ENCODE measurements at regions not wholly inside any gene's neighbourhood (a gene's known extent, or its start where the extent isn't known, plus 50 kb on each side); places are given as distances from the start of the nearest gene placed in this dataset.

DNA sequence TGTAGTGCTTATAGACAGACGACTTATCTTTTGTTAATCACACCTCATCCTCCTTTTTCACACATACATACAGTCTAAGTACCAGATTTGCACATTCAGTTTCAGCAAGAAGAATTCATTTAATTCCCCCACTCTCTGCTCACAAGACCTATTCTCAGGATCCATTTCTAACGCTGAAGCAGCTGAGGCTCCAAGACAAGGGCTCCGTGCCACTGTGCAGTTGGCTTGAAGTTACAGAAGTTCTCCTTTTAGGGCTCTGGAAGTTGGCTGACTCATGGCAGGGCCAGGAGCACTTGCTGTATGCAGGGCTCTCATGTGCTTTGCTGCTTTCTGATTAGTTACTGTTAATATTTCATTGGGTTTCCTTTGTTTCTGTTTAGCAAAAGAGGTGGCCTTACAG is 1566.9 kb upstream of the TMEM132C start:
- no peak for DNase-seq (ENCODE audit: low read depth)

DNA sequence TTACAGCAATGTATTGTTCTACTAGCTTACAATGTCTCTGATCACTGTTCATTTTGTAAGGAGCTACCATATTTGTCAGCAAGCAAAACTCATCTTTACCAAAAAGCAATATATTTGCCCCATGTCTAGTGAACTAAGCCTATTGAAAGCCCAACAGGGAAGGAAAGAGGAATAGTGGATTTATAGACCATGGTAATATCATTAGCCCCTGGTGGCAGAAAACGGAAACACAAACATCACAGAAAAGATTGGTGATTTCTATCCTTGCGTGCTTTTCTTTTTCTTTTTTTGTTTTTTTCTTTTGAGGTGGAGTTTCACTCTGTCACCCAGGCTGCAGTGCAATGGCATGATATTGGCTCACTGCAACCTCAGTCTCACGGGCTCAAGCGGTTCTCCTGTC is 1562.4 kb upstream of the TMEM132C start:
- no peak for DNase-seq (ENCODE audit: low read depth)

DNA sequence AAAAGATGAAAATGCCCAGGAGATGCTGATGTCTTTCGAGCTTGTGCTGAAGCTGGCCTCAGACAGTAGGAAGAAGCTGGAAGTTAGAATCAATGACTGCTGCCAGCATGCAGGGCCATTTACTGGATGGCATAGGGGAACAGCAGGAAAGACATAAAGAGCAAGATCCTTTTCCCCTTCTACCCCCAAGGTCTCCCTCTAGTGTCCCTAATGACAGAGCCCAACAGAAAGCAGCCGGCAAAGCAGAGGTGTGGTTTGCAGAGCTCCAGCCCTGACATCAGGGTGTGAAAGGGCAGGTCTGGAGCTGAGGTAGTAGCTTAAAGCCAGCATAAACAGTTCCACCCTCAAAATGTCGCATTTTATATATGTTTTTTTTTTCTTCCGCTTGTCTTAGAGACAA is 1560.7 kb upstream of the TMEM132C start:
- no peak for DNase-seq (ENCODE audit: low read depth)

DNA sequence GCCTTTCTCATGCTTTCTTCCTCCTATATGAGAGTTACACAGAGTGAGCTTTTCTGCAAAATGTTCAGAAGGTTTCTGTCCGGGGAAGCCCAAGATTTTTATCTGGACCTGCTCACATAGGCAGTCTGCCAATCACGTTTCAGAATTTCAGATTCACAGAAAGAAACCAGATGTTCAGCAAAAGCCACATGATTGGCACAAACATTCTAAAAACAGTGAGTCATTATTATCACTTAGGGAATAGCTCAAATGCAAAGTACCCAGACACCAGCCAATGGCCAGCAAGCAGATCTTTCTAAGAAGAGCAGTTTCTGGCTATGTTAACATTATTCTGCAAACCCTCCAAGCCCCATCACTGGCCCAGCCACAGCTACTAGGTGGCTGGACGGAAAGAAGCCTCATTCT is 1558.5 kb upstream of the TMEM132C start:
- DNase-seq (ENCODE audit: low read depth): no peak

DNA sequence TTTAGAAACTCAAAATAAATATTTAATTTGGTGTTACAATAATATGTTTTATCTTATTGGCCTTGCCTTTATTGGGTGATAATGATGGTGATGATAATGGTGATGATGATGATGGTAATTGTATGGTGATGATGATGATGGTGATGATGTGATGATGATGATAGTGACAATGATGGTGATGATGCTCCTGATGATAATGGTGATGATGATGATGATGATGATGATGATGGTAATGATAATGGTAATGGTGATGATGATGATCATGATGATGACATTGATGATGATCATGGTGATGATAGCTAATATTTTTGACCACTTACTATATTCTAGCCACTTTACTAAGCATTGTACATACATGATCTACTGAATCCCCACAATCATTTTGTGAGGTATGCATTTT is 1548.6 kb upstream of the TMEM132C start:
- DNase-seq (ENCODE audit: low read depth): no peak

DNA sequence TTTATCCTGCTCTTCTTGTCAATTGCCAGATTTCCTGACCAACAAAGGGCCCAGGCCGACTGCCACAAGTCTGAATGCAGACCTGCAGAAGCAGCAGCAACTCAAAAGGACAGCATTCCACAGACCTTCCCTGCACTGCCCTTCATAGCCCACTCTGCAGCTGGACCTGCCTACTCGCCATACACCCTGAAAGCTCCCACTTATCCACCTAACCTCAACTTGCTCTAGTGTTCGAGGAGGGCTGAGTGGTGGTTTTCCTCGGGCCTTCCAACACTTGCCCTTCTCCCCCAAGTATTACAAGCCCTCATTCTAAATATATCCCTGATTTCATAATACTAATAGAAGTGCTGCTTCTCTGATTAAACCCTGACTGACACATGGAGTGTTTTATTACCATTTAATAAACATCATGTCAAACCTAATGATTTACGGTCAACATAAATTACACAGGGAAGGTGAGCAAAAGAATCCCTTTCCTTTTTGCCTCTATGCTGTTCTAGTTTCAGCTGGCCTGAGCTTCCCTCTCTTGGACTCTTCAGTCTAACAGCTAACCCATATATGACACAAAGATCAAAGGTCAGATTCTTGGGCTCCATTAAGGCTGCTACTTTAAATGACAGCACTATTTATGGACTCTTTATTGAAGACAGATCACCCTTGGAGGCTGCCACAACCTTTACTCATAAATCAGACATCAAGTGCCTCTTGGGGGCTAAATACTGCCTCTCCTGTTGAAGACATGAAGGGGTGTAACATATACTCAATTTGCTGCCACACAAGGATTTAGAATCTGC is 1546.9 kb upstream of the TMEM132C start:
- DNase-seq (ENCODE audit: low read depth): no peak

DNA sequence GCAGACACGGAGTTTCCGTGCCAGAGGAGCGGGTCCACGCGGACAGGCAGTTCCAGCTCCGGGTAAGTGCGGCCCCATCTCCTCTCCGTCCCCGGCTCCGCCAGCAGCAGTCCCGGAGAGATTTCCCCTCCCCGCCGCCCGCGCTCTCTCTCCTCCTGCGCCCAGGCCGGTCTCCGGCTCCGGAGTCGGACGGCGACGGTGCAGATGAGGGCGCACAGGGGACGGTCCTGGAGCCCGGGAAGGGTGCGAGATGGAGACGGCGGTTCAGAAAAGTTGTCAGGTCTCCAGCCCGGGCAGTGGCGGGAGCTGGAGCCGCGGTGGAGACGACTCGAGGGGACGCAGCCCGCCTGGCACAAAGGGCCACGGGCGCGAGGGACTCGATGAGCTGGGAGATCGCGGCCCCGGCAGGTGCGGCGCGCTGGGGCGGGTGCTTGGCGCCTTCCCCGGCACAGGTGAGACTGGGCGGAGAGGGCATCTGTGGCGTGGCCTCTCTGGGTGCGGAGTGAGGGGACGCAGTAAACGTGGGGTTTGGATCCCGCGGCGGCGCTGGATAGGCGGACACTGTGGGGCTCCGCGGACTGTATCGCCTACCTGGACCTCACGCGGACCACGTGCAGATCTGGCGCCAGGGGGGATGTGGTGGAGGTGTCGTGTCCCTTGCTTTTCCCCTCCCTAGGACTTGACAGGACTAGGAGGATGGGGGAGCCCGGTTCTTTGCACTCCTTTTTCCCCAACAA is 1540.3 kb upstream of the TMEM132C start:
- no peak for DNase-seq (ENCODE audit: low read depth)

DNA sequence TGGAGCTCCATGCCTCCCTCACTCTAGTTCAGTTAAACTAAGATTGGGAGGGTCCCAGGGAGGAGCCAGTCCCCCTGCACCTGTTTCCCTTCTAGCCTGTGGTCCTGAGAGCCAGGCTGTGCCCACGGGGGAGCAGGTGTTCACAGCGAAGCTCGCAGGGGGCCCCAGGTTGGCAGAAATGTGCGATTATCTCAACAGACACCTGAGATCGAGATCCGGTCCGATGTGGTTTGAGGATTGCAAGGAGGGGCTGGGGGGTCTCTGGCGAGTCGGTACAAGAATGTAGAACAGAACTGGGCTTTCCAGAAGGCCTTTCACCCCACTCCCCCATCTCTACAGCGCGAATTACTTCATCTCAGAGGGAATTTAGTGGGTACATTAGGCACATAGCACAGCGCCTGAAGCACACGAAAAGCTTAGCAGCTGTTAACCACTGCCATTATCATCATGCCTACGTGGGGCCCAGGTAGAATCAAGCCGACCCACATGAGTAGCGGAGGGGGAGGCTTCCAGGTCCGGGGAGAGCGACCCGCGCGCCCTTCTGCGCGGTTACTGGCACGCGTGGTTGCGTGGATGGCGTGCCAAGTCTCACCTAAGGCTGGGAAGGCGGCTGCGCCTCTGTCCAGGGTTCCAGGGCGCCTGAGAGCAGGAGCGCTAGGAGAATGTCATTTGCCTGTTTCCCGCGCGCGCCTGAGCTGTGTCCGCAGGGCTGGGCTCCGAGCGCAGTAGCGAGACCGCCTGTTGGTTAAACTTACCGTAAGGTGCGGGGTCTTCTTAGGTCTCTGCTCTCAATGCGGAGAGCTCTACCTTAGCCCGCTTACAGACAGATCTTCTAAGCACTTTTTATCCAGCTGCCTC is 1539.5 kb upstream of the TMEM132C start:
- DNase-seq (ENCODE audit: low read depth): no peak

DNA sequence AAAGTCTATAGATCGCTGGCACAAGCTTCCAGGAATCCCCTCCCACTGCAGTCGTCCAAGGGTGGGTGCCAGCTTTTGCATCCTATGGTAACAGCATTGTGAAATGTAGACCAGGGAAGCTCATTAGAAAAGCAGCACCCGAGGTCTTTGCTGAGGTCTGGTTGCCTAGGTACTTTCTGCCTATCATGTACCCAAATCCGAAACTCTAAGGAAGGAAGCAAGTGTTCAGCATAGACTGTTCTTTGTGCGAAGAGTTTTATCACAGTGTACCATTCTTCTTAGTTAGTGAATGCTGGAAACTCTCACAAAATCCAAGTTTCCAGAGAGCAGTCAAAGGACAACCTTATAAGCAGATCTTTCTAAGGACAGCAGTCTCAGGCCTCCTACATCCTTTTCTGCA is 1532.7 kb upstream of the TMEM132C start:
- no peak for DNase-seq (ENCODE audit: low read depth)

DNA sequence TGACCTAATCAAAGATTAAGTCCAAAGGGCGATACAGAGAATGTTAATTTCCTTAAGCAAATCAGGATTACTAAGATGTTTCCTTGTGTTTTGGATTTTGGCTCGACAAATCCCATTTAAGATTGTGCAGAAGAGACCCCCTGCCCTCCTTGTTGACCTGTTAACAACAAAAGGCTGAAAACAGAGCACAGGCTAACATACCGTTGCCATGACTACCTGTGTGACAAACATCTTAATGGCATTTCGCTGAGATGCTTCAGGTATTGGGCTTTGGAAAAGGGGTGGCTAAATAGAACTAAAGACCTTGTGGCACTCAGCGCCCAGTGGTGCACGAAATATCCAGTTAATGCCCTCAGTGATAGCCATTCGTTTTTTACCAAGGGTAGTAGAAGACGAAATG is 1532.3 kb upstream of the TMEM132C start:
- no peak for DNase-seq (ENCODE audit: low read depth)

DNA sequence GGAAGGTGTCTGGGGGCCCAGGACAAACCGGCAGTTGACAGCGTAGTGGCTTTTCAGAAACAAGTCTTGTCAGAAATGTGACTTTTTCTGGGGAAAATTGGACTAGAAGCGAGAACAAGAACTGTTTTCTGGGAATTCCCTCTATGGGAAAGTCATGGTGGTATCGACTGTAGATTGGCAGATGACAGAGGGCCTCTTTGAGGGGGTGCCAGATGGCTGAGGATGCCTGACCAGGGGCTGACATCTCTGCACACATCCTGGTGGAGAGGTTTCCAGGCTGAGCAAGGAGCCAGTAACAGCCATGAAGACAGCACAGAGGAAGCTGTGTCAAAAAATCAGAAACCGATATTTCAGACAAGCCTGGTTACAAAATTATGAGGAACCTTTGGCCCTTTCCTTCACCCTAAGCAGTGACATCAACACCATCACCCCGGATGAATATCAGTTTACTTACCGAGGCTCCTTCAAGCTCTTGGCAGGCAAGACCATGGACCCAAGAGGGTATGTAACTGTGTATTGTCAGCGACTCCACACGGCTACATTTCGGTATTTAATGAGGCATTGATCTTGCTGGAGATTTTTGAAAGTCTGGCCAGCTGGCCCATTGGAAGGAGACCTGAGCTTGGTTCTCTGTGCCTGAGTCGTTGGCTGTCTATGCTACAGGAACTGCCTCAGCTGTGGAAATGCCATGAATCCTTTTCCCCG is 1525.3 kb upstream of the TMEM132C start:
- no peak for DNase-seq (ENCODE audit: low read depth)

DNA sequence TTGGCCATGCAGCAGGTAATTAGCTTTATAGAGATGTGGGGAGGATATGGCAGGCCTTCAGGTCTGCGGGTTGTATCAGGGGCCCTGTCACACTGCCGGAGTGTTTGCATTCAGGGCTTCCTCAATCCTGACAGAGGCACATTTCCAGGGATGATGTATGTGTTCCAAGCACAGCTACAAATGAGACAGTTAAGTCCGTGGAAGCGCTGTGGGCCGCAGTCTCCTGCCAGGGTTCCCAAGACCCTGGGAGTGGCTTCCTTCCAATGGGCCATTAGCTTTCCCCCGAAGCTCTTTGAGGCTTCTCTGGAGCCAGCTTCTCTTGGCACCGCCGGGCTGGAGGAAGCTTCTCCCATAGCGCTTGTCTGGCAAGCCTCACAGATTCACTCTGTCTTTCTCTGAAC is 1524.7 kb upstream of the TMEM132C start:
- DNase-seq (ENCODE audit: low read depth): no peak

DNA sequence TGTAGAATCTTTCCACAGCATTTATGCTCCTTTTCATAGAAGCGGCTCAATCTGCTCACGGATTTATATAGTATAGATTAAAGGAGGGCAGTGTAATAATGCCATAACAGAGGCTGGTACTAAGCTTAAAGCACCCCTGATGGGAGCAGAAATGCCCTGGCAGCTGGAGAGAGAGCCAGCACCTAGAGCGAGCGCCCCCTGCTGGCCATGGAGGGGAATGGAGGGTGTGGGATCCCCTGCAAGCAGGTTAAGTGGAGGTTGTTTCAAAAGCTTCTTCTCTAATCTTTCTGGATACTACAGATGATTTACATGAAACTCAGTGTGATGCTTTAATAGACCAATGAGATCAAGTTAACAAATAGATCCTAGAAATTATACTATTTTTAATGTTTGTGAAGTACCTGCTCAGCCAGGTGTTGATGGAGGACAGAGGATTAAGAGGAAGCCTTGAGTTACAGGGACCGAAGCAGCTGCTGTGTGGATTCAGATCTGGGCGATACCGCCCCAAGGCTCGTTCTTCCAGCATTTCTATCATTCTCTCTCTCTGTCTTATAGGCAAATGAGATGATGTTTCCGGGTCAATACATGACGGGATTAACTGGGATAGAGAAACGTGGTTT is 1519.3 kb upstream of the TMEM132C start:
- peak; percentile 13 for DNase-seq (ENCODE audit: low read depth)

DNA sequence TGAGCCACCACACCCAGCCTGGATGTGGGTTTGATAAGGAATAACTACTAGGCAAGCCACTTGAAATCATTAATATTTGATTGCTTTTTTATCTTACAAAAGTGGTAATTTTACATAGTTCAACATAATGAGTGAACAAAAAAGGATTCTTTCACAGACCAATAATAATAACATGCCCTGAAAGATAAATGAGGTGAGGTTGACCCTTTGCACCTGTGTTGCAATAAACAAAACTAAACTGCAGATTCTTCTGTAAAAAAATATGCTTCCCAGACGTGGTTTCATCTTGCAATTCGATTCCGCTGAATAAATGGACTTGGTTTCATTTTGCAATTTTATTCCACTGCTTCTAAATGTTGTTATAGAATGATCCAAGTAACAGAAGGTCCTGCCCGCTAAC is 1514.9 kb upstream of the TMEM132C start:
- DNase-seq (ENCODE audit: low read depth): no peak

DNA sequence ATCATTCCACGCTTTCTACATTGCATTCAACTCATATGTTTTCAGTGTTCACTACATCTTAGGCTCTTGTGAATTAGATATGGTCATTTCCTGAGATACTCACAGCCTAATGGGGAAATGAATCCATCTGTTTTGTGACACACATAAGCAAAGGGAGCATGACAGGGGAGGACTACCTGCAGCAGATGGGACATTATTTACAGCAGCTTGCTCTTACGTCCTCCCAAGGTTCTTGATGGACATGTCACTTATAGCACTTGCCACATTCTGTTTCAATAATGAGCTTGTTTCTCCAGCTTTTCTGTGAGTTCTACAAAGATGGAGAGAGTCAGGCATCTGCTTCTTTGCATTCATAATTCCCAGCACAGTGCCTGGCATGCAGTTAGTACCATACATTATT is 1509.6 kb upstream of the TMEM132C start:
- no peak for DNase-seq (ENCODE audit: low read depth)

DNA sequence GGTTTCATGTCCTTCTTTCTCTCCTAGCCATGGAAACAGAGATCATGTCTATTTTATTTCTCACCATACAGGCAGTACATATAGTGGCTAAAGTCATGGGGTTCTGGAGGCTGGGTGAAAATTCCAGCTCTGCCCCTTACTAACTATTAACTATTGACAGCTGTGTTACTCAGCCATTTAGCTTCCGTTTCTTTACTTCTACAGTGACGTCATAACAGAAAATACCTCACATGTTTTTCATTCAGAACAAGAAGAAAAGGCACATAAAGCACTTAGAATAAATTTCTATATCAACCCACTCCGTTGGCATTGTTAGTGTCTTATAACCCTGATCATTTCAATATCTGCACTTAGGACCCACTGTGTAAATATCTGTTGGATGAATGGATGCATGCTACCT is 1506.9 kb upstream of the TMEM132C start:
- no peak for DNase-seq (ENCODE audit: low read depth)

DNA sequence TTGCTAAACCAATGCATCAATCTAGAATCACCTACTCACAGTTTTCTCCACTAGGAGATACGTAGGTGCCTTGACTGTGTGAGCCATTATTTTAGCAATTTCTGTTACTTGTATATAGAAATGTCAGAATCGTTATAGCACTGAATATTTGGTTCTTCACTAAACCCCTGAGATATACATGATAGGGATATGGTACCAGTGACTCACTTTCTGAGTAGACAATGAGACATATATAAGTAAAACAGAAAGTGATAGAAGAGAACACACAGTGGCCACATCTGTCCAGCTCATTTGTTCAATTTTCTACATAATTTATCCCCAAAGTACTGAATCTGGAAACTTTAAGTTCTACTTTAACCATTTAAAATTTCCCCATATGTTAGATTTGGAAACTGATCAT is 1505.5 kb upstream of the TMEM132C start:
- no peak for DNase-seq (ENCODE audit: low read depth)

DNA sequence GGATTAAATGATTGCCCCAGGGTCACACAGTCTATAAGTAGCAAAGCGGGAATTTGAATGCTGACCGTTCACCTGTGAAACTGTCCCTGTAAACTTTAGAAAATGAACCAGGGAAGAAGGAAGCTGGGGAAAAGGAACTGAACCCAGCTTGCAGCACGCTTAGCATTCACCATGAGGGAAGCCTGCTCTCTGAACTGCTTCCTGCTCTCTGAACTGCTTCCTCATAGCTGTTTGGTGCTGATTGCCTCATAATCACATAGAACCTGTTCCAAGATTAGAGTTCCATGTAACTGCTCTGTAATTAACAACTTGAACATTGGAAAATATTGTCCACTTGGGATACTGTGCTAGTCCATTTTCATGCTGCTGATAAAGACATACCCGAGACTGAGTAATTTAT is 1504.8 kb upstream of the TMEM132C start:
- no peak for DNase-seq (ENCODE audit: low read depth)

DNA sequence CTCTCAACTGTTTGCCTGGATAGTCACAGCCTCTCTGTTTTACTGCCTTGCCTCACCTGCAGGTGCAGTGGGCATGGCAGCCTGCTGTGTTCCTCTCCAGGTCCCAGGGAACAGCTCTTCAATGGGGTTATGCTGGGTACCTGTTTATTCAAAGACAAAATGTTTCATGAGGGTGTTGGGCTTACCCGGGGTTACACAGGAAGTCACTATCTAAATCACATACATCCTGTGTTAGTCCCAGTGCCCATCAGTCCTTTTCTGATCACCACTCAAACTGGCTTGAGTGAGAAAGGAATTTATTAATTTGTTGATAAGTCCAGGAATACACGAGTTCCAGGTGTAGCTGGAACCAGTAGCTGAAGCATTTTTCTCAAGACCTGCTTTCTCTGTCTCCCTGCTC is 1503.6 kb upstream of the TMEM132C start:
- DNase-seq (ENCODE audit: low read depth): no peak

DNA sequence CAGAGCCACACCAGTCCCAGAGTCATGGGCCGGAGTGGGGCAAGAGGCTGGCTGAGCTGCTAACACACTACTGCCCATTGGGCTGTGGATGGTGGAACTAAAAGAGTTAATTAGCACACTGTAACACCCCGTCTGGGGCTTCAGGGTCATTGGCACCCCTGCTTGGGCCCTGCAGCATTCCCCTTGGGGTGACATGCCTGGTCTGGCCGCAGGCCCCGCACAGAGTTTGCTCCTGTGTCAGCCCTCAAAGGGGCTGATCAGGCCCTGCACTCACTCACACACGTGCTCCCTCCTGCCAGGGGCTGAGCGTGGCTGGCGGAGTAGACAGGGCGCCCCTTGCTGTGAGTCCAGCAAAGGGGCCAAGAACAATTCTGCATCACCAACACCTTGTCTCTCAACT is 1499.6 kb upstream of the TMEM132C start:
- DNase-seq (ENCODE audit: low read depth): no peak

DNA sequence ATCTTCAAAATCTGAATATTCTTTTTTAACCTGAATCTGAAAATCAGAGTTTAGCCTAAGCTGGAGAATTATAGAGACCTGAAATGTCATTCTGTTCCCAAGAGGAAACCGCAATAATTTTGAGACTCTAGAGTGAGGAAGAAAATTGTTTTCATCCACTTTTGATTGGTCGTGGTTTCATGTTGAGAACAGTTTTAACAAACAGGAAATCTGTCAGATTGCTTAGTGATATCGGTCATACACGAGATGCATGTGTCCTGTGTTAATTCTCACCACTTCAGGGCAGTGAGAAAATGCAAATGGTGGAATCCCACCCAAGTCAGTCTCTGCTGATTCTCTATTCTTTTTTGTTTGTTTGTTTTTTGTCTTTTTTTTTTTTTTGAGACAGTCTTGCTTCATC is 1498.5 kb upstream of the TMEM132C start:
- DNase-seq (ENCODE audit: low read depth): no peak

DNA sequence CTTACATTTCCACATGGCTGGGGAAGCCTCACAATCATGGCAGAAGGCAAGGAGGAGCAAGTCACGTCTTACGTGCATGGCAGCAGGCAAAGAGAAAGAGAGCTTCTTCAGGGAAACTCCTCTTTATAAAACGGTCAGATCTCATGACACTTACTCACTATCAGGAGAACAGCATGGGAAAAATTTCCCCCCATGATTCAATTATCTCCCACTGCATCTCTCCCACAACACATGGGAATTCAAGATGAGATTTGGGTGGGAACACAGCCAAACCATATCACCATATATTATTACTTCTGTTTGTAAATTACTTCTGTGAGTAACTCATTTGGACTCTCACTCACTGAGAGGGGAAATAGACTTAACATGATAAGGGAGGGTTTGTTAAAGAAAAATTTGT is 1496.8 kb upstream of the TMEM132C start:
- DNase-seq (ENCODE audit: low read depth): no peak

All from stimulated activated CD8-positive, alpha-beta memory T cell treated with anti-CD3 and anti-CD28 coated beads, Interleukin-15, amount 100 ng/mL, for 1 hour (primary cell).